GM18909 (cell line): ENCODE measurements at regions not wholly inside any gene's neighbourhood (a gene's known extent, or its start where the extent isn't known, plus 50 kb on each side); places are given as distances from the start of the nearest gene placed in this dataset.
"Not testable (repeated sequence)": the region's sequence is repeated elsewhere in the genome, so short reads cannot be mapped to it uniquely, and the experiment has no call there.

Experiments
- ATAC-seq: cut with Tn5 transposase; IDR thresholded peaks from one replicate; pipeline ENCODE4 v1.9.1; 2021; ENCODE audit warnings: mild to moderate bottlenecking; ENCODE audit not compliant: unreplicated experiment, poor library complexity

- ATAC-seq: not testable (repeated sequence)
These were observed 95.6 kb downstream of the GPX5 start for GRCh38 chr6:28621268-28621667.

GRCh38 chr6:28623242-28623641 lies 97.6 kb downstream of the GPX5 start:
- ATAC-seq: not testable (repeated sequence)

GRCh38 chr6:28626386-28626785 lies 100.7 kb downstream of the GPX5 start:
- not testable (repeated sequence) for ATAC-seq

GRCh38 chr6:28632326-28632851 lies 106.7 kb downstream of the GPX5 start:
- ATAC-seq: no peak

- no peak for ATAC-seq
These were observed 107.9 kb downstream of the GPX5 start for GRCh38 chr6:28633445-28634215.

GRCh38 chr6:28634411-28634760 lies 108.7 kb downstream of the GPX5 start:
- no peak for ATAC-seq

GRCh38 chr6:28634761-28635546 lies 109.3 kb downstream of the GPX5 start:
- ATAC-seq: no peak

- no peak for ATAC-seq
These were observed 110.0 kb downstream of the GPX5 start for GRCh38 chr6:28635547-28636158.

GRCh38 chr6:28638787-28639430 lies 113.2 kb downstream of the GPX5 start:
- no peak for ATAC-seq

GRCh38 chr6:28639445-28640290 lies 114.0 kb downstream of the GPX5 start:
- not testable (repeated sequence) for ATAC-seq

- no peak for ATAC-seq
These were observed 117.5 kb downstream of the GPX5 start for GRCh38 chr6:28643017-28643740.

- no peak for ATAC-seq
These were observed 121.0 kb downstream of the GPX5 start for GRCh38 chr6:28646650-28647049.

GRCh38 chr6:28648035-28648877 lies 122.6 kb downstream of the GPX5 start:
- ATAC-seq: peak; percentile 51

GRCh38 chr6:28648878-28649375 lies 123.2 kb downstream of the GPX5 start:
- no peak for ATAC-seq

GRCh38 chr6:28651161-28651560 lies 125.5 kb downstream of the GPX5 start:
- no peak for ATAC-seq

- no peak for ATAC-seq
These were observed 128.2 kb downstream of the GPX5 start for GRCh38 chr6:28653876-28654275.

GRCh38 chr6:28655164-28655563 lies 129.5 kb downstream of the GPX5 start:
- no peak for ATAC-seq

- ATAC-seq: no peak
These were observed 131.0 kb downstream of the GPX5 start for GRCh38 chr6:28656715-28657114.
